22Rv1 (cell line): ENCODE measurements at regions not wholly inside any gene's neighbourhood (a gene's known extent, or its start where the extent isn't known, plus 50 kb on each side); places are given as distances from the start of the nearest gene placed in this dataset.

Experiments used
- CTCF ChIP-seq: fragments of 450-650 bp; IDR thresholded peaks from 2 replicates; pipeline ENCODE4 v1.5.1; 2017; ENCODE audit warnings: mild to moderate bottlenecking
- ZFX ChIP-seq: fragments of 450-650 bp; IDR thresholded peaks from 2 replicates; pipeline ENCODE4 v1.6.1; 2017; ENCODE audit warnings: antibody characterized with exemption, borderline replicate concordance

- no peak for TF ChIP-seq CTCF
- TF ChIP-seq ZFX: no peak
Measured at GRCh38 chr19:34841780-34842179, 68.8 kb upstream of the ZNF599 start.
